A673 (cell line): ENCODE measurements at regions not wholly inside any gene's neighbourhood (a gene's known extent, or its start where the extent isn't known, plus 50 kb on each side); places are given as distances from the start of the nearest gene placed in this dataset.

ENCODE experiments used
- BruUV-seq: library from RNA; stranded (reverse); fragments of 400-500 nt; replicated peaks from 2 replicates; lab custom pipeline; 2021; lab: Mats Ljungman, UMichigan
- CTCF ChIA-PET: fragments of 300-600 bp; sonication (Branson Sonifier 250); formaldehyde crosslinking; loops from one replicate; lab custom pipeline; 2022; ENCODE audit warnings: antibody characterized with exemption; lab: Charles Lee
- POLR2A ChIA-PET: fragments of 300-600 bp; sonication (Branson Sonifier 250); formaldehyde crosslinking; loops from one replicate; lab custom pipeline; 2022; ENCODE audit warnings: antibody characterized with exemption; ENCODE audit not compliant: low non-redundant PET; lab: Charles Lee
- DNase-seq: peaks from one replicate; pipeline ENCODE4 v3.0.0-alpha.2; 2015; ENCODE audit warnings: low spot score
- H3K27ac ChIP-seq: fragments of 200-600 bp; sonication (generic); 2 replicates; pipeline ENCODE4 v1.5.1; 2016; ENCODE audit warnings: mixed run types, low read depth, mild to moderate bottlenecking, mixed read lengths, antibody characterized with exemption, low read length; ENCODE audit not compliant: poor library complexity, severe bottlenecking
- H3K27me3 ChIP-seq: fragments of 200-600 bp; sonication (generic); replicated peaks from 2 replicates; pipeline ENCODE4 v1.6.1; 2017; ENCODE audit warnings: mixed run types, low read depth, mild to moderate bottlenecking, mixed read lengths, antibody characterized with exemption, low read length; ENCODE audit not compliant: insufficient read depth, poor library complexity
- H3K36me3 ChIP-seq: fragments of 200-600 bp; sonication (generic); 2 replicates; pipeline ENCODE4 v1.6.1; 2016; ENCODE audit warnings: mixed run types, mild to moderate bottlenecking, mixed read lengths, antibody characterized with exemption, low read length; ENCODE audit not compliant: insufficient read depth, poor library complexity, severe bottlenecking
- H3K4me1 ChIP-seq: fragments of 200-600 bp; sonication (generic); 2 replicates; pipeline ENCODE4 v1.6.1; 2017; ENCODE audit warnings: mixed run types, mild to moderate bottlenecking, mixed read lengths, antibody characterized with exemption, low read length; ENCODE audit not compliant: insufficient read depth, poor library complexity, severe bottlenecking
- H3K4me3 ChIP-seq: fragments of 200-600 bp; sonication (generic); 2 replicates; pipeline ENCODE4 v1.5.1; 2016; ENCODE audit warnings: low read depth, mixed run types, mild to moderate bottlenecking, mixed read lengths, low read length; ENCODE audit not compliant: poor library complexity, severe bottlenecking
- H3K9me3 ChIP-seq: fragments of 200-600 bp; sonication (generic); 2 replicates; pipeline ENCODE4 v1.6.1; 2016; ENCODE audit warnings: mixed run types, low read depth, mild to moderate bottlenecking, mixed read lengths, antibody characterized with exemption, low read length; ENCODE audit not compliant: poor library complexity, severe bottlenecking
- CTCF ChIP-seq: fragments of 300-800, 200-600 bp; sonication (generic); conservative IDR thresholded peaks from 2 replicates; pipeline ENCODE4 v1.5.1; 2017; ENCODE audit warnings: low read depth, mild to moderate bottlenecking, antibody characterized with exemption, low read length, moderate library complexity, mixed read lengths
- EZH2 ChIP-seq: fragments of 200-600 bp; sonication (generic); IDR thresholded peaks from 2 replicates; pipeline ENCODE4 v1.6.1; 2017; ENCODE audit warnings: borderline replicate concordance, low read depth, mild to moderate bottlenecking, mixed read lengths, antibody characterized with exemption, low read length; ENCODE audit not compliant: poor library complexity, severe bottlenecking
- intact Hi-C: fragments of 100-400 bp; cut with micrococcal nuclease; formaldehyde crosslinking; loops from one replicate; pipeline ENCODE4 v1.10.0; 2022; ENCODE audit not compliant: unreplicated experiment

DNA sequence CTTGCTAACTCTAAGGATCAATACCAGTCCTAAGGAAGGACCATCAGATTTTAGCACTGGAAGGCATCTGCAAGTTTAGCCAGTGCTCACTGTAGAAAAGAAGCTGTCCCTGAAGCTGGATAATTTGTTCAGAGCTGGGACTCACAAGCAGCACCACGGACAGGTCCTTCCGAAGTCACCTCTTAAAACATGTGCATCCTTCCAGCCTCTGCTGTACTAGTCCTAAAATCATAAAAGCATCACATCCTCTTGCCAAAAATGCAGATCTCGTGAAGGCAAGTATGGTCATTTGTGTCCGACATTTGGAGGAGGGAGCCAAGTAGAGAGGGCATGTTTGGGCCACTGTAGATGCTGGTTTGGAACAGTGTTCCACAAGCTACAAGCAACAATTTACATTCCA is 506.9 kb downstream of the RBFOX1 start:
- Histone ChIP-seq H3K27ac (no peak overlapping the region), H3K9me3 (no peaks in the 10 kb centered on the region), H3K27me3 (no peaks in the 10 kb centered on the region), H3K4me1 (no peaks in the 10 kb centered on the region), H3K4me3 (no peak overlapping the region), H3K36me3 (no peaks in the 10 kb centered on the region)
- CTCF ChIA-PET: no interaction called here
- POLR2A ChIA-PET: no interaction called here
- intact Hi-C loops: no loop called here
- no TSS peak for BruUV-seq
- TF ChIP-seq EZH2: no peak
- TF ChIP-seq CTCF: no peak
- DNase-seq: no peak

DNA sequence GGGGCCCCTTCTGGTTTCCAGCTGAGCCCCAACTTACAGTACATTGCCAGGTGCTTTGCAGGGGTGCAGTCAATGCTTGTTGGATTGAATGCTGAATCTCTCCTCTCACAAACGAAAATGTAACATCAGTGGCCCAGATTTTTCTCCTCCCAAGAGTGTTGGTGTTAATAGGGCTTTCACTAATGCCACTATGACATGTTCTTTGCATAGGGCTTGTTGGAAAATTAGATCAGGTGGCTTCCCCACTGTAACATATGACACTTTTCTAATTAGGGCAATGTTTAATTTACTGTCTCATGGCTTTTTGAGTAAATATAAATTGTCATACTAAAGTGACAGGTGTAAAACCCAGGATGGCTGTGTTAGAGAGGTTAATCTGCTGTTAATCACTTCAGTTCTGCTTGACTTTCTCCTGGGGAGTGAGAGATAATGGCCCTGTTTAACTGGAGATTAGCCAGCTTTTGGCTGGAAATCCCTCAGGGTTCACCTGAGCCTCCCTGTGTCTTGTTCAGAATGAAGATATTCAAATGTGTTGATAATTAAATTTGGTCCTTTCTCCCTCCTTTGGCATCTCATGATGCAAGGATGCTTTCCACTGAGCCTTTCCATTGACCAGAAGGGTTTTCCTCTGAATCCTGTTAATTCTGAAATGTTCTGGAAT is 502.3 kb downstream of the RBFOX1 start:
- H3K4me1 ChIP-seq: no peaks in the 10 kb centered on the region
- DNase-seq: no peak
- TF ChIP-seq EZH2 (no peak), CTCF (no peak)
- no peak overlapping the region for H3K27ac ChIP-seq
- no peaks in the 10 kb centered on the region for H3K9me3 ChIP-seq
- no peaks in the 10 kb centered on the region for H3K36me3 ChIP-seq
- POLR2A ChIA-PET: no interaction called here
- BruUV-seq: no TSS peak
- no peak overlapping the region for H3K4me3 ChIP-seq
- no peaks in the 10 kb centered on the region for H3K27me3 ChIP-seq
- intact Hi-C loops: no loop called here
- CTCF ChIA-PET: no interaction called here

GRCh38 chr16:7820816-7821215 is 488.2 kb downstream of the RBFOX1 start:
- no peaks in the 10 kb centered on the region for H3K27me3 ChIP-seq
- H3K9me3 ChIP-seq: no peaks in the 10 kb centered on the region
- BruUV-seq: no TSS peak
- H3K4me1 ChIP-seq: no peaks in the 10 kb centered on the region
- H3K4me3 ChIP-seq: no peak overlapping the region
- no peak for DNase-seq
- no peak overlapping the region for H3K27ac ChIP-seq
- intact Hi-C loops: no loop called here
- TF ChIP-seq CTCF (no peak), EZH2 (no peak)
- ChIA-PET CTCF (no interaction called here), POLR2A (no interaction called here)
- no peaks in the 10 kb centered on the region for H3K36me3 ChIP-seq
